ENCODE measurements at regions not wholly inside any gene's neighbourhood (a gene's known extent, or its start where the extent isn't known, plus 50 kb on each side); places are given as distances from the start of the nearest gene placed in this dataset.

DNA sequence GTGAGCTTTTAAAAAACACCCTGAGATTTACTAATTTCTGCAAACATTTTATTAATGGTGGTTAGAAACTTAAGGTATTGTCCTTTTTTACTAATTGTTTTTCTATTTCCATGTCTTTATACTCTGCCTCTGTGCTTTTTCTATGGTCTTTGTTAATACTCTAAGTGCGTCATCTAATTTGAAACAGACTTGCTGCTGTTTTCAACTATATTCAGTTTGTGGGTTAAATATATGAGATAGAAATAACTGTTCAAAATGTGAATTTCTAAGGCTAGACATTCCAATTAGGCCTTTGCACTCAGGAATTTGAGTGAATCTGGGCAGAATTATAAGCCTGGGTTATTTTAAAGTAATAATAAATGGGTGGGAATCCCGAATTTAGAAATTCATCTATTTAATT, 82.4 kb upstream of the COL11A1 start:
- Histone ChIP-seq H3K27ac (no peak overlapping the region), H3K9me3 (no peaks in the 10 kb centered on the region), H3K4me3 (no peak overlapping the region), H3K36me3 (no peaks in the 10 kb centered on the region), H3K27me3 (no peaks in the 10 kb centered on the region), H3K4me1 (no peaks in the 10 kb centered on the region)
- DNase-seq (no peak), ATAC-seq (no peak)
- intact Hi-C loops (cut with DNase I): no loop called here
- TF ChIP-seq, protein P1, sequence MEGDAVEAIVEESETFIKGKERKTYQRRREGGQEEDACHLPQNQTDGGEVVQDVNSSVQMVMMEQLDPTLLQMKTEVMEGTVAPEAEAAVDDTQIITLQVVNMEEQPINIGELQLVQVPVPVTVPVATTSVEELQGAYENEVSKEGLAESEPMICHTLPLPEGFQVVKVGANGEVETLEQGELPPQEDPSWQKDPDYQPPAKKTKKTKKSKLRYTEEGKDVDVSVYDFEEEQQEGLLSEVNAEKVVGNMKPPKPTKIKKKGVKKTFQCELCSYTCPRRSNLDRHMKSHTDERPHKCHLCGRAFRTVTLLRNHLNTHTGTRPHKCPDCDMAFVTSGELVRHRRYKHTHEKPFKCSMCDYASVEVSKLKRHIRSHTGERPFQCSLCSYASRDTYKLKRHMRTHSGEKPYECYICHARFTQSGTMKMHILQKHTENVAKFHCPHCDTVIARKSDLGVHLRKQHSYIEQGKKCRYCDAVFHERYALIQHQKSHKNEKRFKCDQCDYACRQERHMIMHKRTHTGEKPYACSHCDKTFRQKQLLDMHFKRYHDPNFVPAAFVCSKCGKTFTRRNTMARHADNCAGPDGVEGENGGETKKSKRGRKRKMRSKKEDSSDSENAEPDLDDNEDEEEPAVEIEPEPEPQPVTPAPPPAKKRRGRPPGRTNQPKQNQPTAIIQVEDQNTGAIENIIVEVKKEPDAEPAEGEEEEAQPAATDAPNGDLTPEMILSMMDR (IDR thresholded peaks at IDR 0.05): no peak

DNA sequence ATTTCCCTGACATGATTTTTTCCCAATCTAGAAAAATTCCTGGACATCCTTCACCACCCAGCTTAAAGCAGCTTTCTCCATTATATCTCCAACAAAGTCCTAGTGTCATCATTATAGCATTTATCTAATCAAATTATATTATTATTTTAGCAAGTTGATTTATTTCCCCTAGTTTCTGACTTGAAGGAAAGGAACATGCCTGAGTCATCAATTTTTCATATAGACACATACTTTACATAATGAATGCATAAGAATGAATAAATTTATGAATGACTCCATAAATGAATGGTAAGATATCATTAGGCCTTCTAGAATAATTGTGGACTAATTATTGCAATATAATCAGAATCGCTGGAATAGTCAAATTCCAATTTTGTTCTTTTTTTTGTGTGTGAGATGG, 79.4 kb upstream of the COL11A1 start:
- H3K4me3 ChIP-seq: no peak overlapping the region
- H3K27me3 ChIP-seq: no peaks in the 10 kb centered on the region
- H3K4me1 ChIP-seq: no peaks in the 10 kb centered on the region
- H3K27ac ChIP-seq: no peak overlapping the region
- intact Hi-C loops (cut with DNase I): no loop called here
- DNase-seq (no peak), ATAC-seq (no peak)
- TF ChIP-seq, protein P1 (IDR thresholded peaks at IDR 0.05): no peak
- H3K36me3 ChIP-seq: no peaks in the 10 kb centered on the region
- no peaks in the 10 kb centered on the region for H3K9me3 ChIP-seq

DNA sequence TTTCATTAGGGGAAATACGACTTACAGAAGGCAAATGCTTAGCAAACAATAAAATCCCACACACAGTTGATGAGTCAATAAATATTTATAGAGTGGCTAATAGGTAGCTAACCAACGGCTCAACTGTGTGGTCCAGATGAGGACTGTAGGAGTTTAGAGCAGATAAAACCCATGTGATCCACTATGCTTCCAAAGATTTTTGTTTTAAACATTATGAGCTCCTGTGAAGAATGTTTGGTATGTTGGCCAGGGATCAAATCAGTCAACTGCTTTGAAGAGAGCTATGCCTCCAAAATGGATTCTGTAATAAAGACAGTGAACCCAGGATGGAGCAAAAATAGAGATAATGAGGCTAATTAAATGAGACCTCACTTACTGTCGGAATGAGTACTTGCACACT, 72.3 kb upstream of the COL11A1 start:
- Histone ChIP-seq H3K36me3 (no peaks in the 10 kb centered on the region), H3K27ac (no peak overlapping the region), H3K27me3 (no peaks in the 10 kb centered on the region), H3K9me3 (no peaks in the 10 kb centered on the region), H3K4me1 (no peaks in the 10 kb centered on the region), H3K4me3 (no peak overlapping the region)
- intact Hi-C loops (cut with DNase I): no loop called here
- ATAC-seq (no peak), DNase-seq (no peak)
- TF ChIP-seq, protein P1 (IDR thresholded peaks at IDR 0.05): no peak

DNA sequence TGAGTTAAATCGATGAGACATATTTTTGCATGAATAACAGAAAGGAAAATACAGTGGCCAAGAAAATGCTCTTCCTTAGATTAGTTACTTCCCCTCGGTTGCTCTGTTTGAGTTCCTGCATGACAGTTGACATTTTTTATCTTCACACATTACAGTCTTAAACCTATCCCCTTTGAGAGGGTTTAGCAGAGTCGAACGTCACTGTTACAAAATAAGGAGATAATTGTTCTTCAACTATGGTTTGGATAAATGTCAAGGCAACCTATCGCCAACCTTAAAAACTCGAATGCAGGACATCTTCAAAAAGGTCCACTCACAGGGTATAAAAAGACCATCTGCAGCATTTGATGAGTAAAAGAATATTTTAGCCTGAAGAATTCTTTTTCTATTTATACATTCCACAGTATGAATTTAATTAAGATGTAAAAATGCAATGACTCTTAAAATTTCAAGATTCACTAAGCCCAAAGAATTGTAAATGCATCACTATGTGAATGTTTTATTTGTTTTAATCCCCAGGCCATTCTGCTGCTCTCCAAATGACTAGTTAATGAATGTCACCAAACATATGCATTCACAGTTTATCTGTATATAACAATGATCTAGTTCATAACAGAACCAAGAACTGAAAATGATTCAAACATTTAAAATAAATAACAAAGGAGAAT, 68.9 kb upstream of the COL11A1 start:
- H3K27ac ChIP-seq: no peak overlapping the region
- no peaks in the 10 kb centered on the region for H3K27me3 ChIP-seq
- H3K4me1 ChIP-seq: no peaks in the 10 kb centered on the region
- no peaks in the 10 kb centered on the region for H3K36me3 ChIP-seq
- intact Hi-C loops (cut with DNase I): no loop called here
- H3K9me3 ChIP-seq: no peaks in the 10 kb centered on the region
- TF ChIP-seq, protein P1 (IDR thresholded peaks at IDR 0.05): no peak
- H3K4me3 ChIP-seq: no peak overlapping the region
- no peak for ATAC-seq
- no peak for DNase-seq

DNA sequence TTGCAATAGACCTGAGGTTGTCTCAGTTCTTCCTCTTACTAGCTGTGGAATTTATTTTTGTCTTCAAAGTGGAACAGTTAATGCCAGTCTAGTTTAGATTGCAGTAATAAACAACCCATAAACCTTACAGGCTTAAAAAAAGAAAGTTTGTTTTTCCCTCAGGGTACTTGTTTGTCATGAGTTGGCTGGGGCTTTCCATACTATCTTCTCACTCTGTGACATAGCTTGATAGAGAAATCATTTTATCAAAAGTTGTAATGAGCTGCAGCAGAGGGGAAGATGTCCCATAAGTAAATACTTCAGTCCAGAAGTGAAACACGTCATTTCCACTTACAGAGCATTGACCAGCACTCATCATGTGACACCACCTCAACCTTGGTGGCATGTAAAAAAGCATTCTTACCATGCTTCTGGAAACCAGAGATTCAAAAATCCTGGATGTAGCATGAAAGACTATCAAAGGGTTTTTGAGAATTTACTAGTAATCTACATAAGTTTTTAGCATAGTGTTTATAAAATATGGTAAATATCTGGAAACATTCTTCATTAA, 62.8 kb upstream of the COL11A1 start:
- H3K4me3 ChIP-seq: no peak overlapping the region
- H3K9me3 ChIP-seq: no peaks in the 10 kb centered on the region
- no peaks in the 10 kb centered on the region for H3K27me3 ChIP-seq
- intact Hi-C loops (cut with DNase I): no loop called here
- no peak for DNase-seq
- TF ChIP-seq, protein P1 (IDR thresholded peaks at IDR 0.05): no peak
- no peaks in the 10 kb centered on the region for H3K36me3 ChIP-seq
- ATAC-seq: no peak
- no peaks in the 10 kb centered on the region for H3K4me1 ChIP-seq
- H3K27ac ChIP-seq: no peak overlapping the region
